KG1 (cell line): ENCODE measurements at regions not wholly inside any gene's neighbourhood (a gene's known extent, or its start where the extent isn't known, plus 50 kb on each side); places are given as distances from the start of the nearest gene placed in this dataset.

Experiments
- DNase-seq: peaks from one replicate; lab custom pipeline; 2025; lab: John Stamatoyannopoulos, UW

DNA sequence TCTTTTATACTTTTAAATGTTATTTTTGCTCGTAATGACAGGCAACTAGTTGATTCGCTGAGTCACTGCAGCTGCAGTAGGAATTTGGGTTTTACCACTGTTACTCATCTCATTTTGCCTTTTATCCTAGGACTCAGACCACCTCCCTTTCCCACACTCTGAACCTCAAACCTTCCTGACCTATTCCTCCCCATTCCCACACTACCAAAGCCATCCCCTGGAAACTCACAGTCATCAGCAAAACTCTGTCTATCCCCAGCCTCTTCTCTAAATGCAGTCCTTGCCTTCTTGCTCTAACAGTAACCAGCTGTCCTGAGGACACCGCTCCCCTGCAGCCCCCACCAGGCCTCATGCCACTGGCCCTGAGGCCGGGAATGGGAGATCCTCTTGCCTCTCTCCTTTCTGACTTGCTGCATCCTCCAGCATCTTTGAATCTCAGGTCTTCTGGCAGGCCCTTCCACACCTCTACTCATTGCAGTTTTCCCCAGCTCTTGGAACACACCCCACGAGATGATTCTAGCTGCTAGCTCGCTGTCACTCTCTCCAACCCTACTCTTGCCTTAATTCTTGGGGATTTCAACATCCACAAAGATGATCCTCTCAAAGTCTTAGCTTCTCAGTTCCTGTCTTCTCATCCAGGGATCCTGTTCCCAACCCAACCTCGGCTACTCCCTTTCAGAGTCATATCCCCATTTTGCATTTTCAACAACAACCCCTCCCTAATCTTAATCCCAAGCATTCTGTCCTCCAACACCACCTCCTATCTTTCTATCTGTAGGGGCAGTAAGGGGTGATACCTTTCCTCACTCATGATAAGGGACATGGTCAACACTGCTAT lies 55.9 kb upstream of the C3orf80 start:
- DNase-seq, result no peak

- no peak for DNase-seq
These were observed 54.5 kb upstream of the C3orf80 start for GRCh38 chr3:160170409-160171370.

- DNase-seq, result no peak
These were observed 53.4 kb upstream of the C3orf80 start for GRCh38 chr3:160171813-160172212.

- no peak for DNase-seq
These were observed 50.6 kb upstream of the C3orf80 start for GRCh38 chr3:160174621-160175020.
